GM18909 (cell line): ENCODE measurements at regions not wholly inside any gene's neighbourhood (a gene's known extent, or its start where the extent isn't known, plus 50 kb on each side); places are given as distances from the start of the nearest gene placed in this dataset.
A peak's percentile ranks its signal among the peaks of the same experiment; 100 is the strongest.

ENCODE experiments used
- ATAC-seq: cut with Tn5 transposase; IDR thresholded peaks from one replicate; pipeline ENCODE4 v1.9.1; 2021; ENCODE audit warnings: mild to moderate bottlenecking; ENCODE audit not compliant: unreplicated experiment, poor library complexity

- no peak for ATAC-seq
Observed at GRCh38 chr6:90729057-90729456, 142.2 kb upstream of the MAP3K7 start.

GRCh38 chr6:90722648-90723047, 135.8 kb upstream of the MAP3K7 start:
- ATAC-seq: no peak

GRCh38 chr6:90720404-90720803, 133.5 kb upstream of the MAP3K7 start:
- no peak for ATAC-seq

DNA sequence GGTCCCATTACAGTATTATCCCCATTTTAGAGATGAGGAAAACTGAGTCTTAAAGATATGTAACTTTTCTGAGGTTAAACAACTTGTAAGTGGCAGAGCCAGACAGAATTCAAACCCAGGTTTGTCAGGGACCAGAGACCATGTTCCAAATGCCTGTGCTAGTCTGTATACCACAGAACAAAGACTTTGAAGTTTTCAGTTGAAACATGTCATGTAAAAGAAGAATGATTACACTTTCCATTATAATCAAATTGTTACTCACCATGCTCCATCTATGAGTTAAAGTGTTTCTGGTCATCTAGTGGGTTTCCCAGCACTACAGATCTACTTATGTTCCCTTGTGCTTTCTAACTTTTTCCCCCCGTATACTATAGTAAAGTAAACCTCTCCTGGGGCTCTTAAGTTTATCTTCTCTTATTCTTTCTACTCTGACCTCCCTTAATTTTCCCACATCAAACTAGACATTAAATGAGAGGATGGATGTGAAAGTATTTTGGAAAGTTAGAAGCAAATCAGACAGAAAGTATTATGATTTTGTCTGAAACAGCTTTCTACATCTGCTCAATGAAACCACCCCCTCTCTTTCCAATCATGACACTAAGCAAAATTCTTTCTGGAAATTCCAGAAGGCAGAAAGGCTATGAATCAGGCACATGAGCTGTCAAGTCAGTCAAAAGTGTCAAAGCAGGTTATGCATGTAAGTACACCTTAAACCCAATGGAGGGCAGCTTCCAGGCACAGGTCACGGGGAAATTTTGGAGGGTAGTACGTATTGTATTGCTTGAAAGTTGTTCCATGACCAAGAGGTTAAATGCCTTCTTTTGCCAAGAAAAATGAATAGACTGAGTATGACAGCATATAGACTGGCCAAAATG, 132.7 kb upstream of the MAP3K7 start:
- no peak for ATAC-seq

DNA sequence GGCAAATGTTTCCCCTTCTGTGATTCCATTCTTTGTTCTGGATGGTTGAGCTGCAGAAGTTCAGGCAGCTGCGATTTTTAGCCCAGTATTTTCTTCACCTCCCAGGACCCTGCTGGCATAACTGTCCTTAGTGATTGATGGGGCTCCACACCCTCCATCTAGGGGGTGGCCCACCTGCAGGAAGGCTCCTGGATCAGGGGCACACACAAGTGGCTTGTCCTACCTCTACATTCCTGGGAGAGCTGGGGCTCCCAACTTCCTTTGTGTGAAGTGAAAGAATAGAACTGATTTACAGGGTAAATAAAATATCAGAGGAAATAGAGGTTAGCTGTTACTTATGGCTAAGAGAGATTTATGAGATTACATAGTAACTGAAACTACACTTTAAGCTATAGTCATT, 129.5 kb upstream of the MAP3K7 start:
- ATAC-seq: no peak

DNA sequence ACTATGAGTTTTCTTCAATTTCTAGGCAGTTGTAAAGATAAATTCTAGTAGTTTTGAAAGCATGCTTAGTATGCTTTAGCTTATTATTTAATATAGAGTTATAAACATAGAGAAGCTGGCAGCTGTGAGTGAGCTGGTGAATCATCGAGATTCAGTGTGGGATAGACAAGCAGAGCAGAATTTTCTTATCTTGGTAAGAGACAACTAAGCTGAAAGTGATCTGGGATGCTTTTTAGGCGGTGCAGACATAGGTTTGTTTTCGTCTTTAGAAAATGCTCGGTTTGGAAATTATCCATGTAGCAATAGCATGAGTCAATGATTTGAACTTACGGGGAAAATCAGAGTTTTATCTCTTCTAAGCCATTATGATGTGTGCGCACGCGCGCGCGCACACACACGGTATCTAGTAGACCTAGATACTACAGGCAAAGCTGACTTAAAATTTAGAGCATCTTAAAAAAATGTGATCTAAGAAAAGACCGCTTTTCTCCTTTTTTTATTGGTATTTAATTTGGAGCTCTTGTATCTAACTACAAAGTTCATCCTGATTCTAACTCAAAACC, 128.3 kb upstream of the MAP3K7 start:
- ATAC-seq: no peak

DNA sequence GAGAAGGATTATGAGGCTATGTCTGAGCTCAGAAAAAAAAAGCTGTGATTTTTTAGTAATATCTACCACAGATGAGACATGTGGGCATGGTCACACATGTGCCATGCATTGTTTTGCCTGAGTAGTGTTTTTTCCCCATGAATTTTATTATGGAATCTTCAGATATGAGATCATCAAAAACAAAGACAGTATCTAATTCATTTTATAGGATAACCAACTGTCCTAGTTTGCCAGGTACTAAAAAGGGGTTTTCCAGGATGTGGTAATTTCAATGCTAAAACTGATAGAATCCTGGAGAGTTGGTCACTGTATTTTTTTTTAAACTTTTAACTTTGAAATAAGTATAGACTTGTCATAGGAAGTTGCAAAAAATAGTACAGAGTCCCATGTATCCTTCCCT, 127.4 kb upstream of the MAP3K7 start:
- ATAC-seq: no peak

GRCh38 chr6:90712114-90712513, 125.2 kb upstream of the MAP3K7 start:
- ATAC-seq: no peak

- no peak for ATAC-seq
Observed at GRCh38 chr6:90709431-90709996, 122.6 kb upstream of the MAP3K7 start.

DNA sequence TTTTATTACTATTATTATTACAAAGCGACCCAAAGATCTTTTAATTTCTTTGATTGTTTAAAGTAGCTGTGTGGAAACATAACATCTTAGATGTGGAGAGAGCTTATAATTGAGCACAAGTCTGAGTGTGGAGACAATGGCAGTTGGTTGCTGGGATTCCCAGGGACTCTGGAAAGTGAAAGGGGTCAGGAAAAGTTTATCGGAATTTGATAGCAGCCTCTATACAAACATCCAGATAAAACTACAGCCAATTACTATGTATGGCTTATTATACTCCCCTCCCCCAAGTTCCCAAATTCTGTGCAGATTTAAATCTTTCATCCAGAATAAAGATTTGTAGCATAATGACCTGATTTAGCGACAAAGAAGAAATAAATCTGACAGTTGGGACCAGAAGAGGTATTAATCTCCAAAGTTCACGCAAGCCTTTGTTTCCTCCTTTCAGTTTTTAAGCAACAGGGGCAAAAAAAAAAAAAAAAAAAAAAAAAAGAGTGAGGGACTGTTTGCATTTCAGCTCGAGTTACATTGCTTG, 121.4 kb upstream of the MAP3K7 start:
- no peak for ATAC-seq

- no peak for ATAC-seq
Observed at GRCh38 chr6:90707246-90707645, 120.4 kb upstream of the MAP3K7 start.

DNA sequence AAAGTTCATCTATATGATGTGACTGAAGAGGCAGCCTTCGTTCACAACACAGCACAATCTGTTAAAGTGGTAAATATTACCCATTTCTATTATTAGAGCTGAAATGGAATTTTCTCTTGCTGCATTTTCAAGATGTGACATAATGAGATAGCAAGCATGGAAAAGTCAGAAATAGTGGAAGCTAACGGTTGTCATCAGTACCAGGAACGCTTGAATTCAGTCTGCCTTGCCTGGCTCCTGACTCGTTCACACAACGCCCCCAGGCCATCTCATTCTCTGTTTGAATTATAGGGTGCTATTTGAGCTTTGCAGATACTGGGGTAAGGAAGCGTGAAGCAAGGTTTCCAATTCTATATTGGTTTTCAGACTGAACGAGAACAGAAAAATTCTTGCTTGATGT, 116.5 kb upstream of the MAP3K7 start:
- no peak for ATAC-seq

- no peak for ATAC-seq
Observed at GRCh38 chr6:90701926-90702325, 115.1 kb upstream of the MAP3K7 start.

- peak; percentile 96 for ATAC-seq
Observed at GRCh38 chr6:90701146-90701781, 114.4 kb upstream of the MAP3K7 start.

GRCh38 chr6:90695316-90695715, 108.4 kb upstream of the MAP3K7 start:
- ATAC-seq: no peak

- no peak for ATAC-seq
Observed at GRCh38 chr6:90694802-90695201, 107.9 kb upstream of the MAP3K7 start.

DNA sequence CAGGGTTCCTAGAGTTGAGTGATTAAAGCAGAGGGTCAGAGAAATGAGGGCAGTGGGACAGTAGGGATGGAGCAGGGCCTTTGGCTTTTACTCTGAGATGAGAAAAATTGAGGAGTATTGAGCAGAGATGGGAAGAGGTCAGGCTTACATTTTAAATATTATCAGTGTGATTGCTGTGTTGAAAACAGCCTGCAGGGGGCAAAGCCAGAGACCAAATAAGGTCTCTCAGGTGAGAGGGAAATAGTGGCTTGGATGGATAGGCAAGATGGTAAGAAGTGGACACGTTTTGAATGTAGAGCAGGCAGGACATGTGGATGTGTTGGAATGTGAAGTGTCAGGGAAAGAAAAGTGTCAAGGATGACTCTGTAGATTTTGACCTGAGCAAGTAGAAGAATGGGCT, 105.0 kb upstream of the MAP3K7 start:
- ATAC-seq: no peak

DNA sequence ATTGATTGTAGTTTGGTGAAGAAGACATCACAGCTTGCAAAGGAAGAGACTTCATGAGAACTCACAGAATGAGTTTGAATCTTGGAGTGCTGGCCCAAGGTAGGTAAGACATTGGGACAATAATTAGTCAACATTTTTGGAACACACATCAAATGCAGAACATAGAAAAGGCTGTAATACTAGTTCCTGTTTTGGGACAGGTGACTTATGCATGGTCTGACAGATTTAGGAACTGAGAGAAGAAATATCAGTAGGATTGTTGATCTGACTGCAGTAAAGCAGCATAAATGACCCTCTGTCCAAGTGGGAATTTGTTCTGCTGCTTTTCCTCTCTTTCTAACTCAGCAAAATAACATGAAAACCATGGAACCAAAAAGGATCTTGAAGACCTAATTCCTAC, 102.3 kb upstream of the MAP3K7 start:
- ATAC-seq: no peak

DNA sequence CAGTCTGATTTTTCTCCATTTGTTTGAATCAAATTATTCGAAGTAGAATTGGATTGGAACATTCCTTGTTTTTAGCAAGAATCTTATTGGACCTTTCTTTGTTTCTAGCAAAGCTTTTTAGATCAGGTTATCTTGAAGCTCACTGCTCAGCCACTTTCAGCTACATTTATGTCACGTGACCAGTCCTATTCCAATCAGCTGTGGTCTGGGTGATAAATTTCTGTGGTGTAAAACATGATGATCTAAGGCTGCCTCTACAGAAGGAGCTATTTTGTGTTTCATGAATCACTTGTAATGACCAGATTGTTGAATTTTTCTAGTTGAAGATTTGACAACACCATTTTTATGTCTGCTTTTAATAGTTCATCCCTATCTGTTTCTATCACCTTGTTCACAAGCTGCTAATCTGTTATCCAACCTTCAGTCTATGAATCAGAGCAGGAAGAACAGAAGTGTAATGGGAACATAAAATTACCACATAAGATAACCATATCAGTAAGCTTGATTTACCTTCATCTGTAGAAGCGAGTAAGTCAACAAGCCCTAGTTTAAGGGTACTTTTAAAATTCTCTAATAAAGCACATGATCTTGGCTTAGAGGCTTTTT, 101.0 kb upstream of the MAP3K7 start:
- ATAC-seq: no peak

DNA sequence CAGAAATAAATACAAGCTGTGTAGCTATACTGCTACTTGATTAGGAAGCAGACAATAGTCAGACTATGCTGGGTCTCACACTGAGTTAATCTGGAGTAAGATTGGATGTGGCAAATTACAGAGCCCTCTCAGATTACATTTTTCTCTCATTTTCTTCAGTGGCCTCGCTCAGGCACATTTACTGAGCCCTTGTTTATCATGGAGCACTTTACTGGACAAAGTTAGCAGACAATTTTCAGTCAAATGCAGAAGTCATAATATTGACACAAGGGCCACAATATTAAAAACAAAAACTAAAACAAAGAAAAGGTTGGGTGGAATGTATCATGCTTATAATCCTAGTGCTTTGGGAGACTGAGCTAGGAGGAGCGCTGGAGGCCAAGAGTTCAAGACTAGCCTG, 95.0 kb upstream of the MAP3K7 start:
- ATAC-seq: no peak
